ENCODE measurements at regions not wholly inside any gene's neighbourhood (a gene's known extent, or its start where the extent isn't known, plus 50 kb on each side); places are given as distances from the start of the nearest gene placed in this dataset.

GRCh38 chr2:106982350-106982749 is 96.4 kb upstream of the ST6GAL2 start:
- ChIA-PET POLR2A (no interaction called here), CTCF (interaction anchor here (2.6 kb wide), 1 partner anchor 11 kb away, joined by 9 read pairs; no protein-coding TSS in a partner anchor)
- DNase-seq (ENCODE audit: low read depth, low spot score) = no peak

GRCh38 chr2:106983305-106983704 is 97.3 kb upstream of the ST6GAL2 start:
- H3K4me3 ChIP-seq (ENCODE audit: low read depth, low read length) = no peak overlapping the region
- TF ChIP-seq, protein P1, sequence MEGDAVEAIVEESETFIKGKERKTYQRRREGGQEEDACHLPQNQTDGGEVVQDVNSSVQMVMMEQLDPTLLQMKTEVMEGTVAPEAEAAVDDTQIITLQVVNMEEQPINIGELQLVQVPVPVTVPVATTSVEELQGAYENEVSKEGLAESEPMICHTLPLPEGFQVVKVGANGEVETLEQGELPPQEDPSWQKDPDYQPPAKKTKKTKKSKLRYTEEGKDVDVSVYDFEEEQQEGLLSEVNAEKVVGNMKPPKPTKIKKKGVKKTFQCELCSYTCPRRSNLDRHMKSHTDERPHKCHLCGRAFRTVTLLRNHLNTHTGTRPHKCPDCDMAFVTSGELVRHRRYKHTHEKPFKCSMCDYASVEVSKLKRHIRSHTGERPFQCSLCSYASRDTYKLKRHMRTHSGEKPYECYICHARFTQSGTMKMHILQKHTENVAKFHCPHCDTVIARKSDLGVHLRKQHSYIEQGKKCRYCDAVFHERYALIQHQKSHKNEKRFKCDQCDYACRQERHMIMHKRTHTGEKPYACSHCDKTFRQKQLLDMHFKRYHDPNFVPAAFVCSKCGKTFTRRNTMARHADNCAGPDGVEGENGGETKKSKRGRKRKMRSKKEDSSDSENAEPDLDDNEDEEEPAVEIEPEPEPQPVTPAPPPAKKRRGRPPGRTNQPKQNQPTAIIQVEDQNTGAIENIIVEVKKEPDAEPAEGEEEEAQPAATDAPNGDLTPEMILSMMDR (IDR thresholded peaks at IDR 0.05; ENCODE audit: insufficient read depth, low read length, missing control alignments) = no peak
- DNase-seq (ENCODE audit: low read depth, low spot score) = no peak
- ChIA-PET POLR2A (no interaction called here), CTCF (no interaction called here)

More at GRCh38 chr2:106982350-106982749, 96.4 kb upstream of the ST6GAL2 start:
- no peak overlapping the region for H3K4me3 ChIP-seq (ENCODE audit: low read depth, low read length)
- TF ChIP-seq, protein P1 (IDR thresholded peaks at IDR 0.05; ENCODE audit: insufficient read depth, low read length, missing control alignments) = no peak

DNA sequence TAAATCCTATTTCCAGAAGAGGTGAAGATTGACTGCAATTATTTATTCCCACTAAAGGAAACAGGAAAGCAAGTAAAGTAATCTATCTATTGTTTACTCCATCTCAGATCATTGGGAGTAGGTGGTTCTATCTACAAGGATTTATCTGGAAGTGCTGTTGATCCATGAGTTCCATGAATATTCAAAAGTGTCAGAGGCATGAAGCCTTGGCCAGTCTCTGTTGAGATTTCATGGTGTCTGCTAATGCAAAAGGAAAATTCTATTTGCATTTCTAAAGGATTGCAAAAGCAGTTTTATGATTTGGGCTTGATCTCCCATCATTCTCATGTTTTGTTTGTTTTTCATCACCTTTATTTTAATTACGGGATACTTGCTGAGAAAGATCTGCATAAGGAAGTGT is 102.4 kb upstream of the ST6GAL2 start:
- DNase-seq (ENCODE audit: low read depth, low spot score) = no peak
- ChIA-PET CTCF (no interaction called here), POLR2A (no interaction called here)
- H3K4me3 ChIP-seq (ENCODE audit: low read depth, low read length) = no peak overlapping the region
- TF ChIP-seq, protein P1 (IDR thresholded peaks at IDR 0.05; ENCODE audit: insufficient read depth, low read length, missing control alignments) = no peak

GRCh38 chr2:106990297-106990696 is 104.3 kb upstream of the ST6GAL2 start:
- no peak overlapping the region for H3K4me3 ChIP-seq (ENCODE audit: low read depth, low read length)
- ChIA-PET POLR2A (interaction anchor here (1.4 kb wide), 1 partner anchor 12 kb away, joined by 8 read pairs; no protein-coding TSS in a partner anchor), CTCF (no interaction called here)
- TF ChIP-seq, protein P1 (IDR thresholded peaks at IDR 0.05; ENCODE audit: insufficient read depth, low read length, missing control alignments) = no peak
- DNase-seq (ENCODE audit: low read depth, low spot score) = peak; percentile 80

DNA sequence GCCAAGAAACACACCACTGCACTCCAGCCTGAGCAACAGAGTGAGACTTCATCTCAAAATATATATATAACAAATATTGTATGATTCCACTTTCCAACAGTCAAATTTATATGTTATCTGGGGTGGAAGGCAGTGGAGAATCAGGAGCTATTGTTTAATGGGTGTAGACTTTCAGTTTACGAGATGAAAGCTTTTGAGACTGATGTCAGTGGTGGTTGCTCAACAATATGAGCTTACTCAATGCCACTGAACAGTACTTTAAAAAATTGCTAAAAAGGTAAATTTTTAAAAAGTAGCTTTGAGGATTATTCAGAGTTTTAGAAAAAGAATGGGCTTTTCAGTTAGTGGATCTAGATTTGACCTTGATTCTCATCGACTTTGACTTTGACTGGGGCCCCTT is 105.9 kb upstream of the ST6GAL2 start:
- no peak overlapping the region for H3K4me3 ChIP-seq (ENCODE audit: low read depth, low read length)
- TF ChIP-seq, protein P1 (IDR thresholded peaks at IDR 0.05; ENCODE audit: insufficient read depth, low read length, missing control alignments) = no peak
- no peak for DNase-seq (ENCODE audit: low read depth, low spot score)
- ChIA-PET CTCF (no interaction called here), POLR2A (interaction anchor here (1.0 kb wide), 1 partner anchor 10 kb away, joined by 4 read pairs; no protein-coding TSS in a partner anchor)

- TF ChIP-seq, protein P1 (IDR thresholded peaks at IDR 0.05; ENCODE audit: insufficient read depth, low read length, missing control alignments) = no peak
- DNase-seq (ENCODE audit: low read depth, low spot score) = peak; percentile 31
- ChIA-PET CTCF (no interaction called here), POLR2A (no interaction called here)
- H3K4me3 ChIP-seq (ENCODE audit: low read depth, low read length) = no peak overlapping the region
Observed at GRCh38 chr2:106995556-106995955, 109.6 kb upstream of the ST6GAL2 start.
